GM23248 (cell line): ENCODE measurements at regions not wholly inside any gene's neighbourhood (a gene's known extent, or its start where the extent isn't known, plus 50 kb on each side); places are given as distances from the start of the nearest gene placed in this dataset.

ENCODE experiments used
- DNase-seq: peaks from one replicate; pipeline ENCODE4 v3.0.0-alpha.2; 2015
- H2AFZ ChIP-seq: fragments of 200-600 bp; sonication (generic); 2 replicates; pipeline ENCODE4 v1.6.1; 2016; ENCODE audit warnings: antibody characterized with exemption
- H3F3A ChIP-seq: fragments of 200-600 bp; sonication (generic); 2 replicates; pipeline ENCODE4 v1.6.1; 2016; ENCODE audit warnings: mild to moderate bottlenecking, antibody characterized with exemption, mixed run types; ENCODE audit not compliant: insufficient read depth
- H3K27ac ChIP-seq: fragments of 200-600 bp; sonication (generic); 2 replicates; pipeline ENCODE4 v1.5.1; 2016; ENCODE audit warnings: mild to moderate bottlenecking
- H3K27me3 ChIP-seq: fragments of 200-600 bp; sonication (generic); replicated peaks from 2 replicates; pipeline ENCODE4 v1.6.1; 2016; ENCODE audit warnings: mild to moderate bottlenecking; ENCODE audit not compliant: insufficient read depth
- H3K36me3 ChIP-seq: fragments of 200-600 bp; sonication (generic); 2 replicates; pipeline ENCODE4 v1.6.1; 2016; ENCODE audit warnings: low read depth, mild to moderate bottlenecking
- H3K4me1 ChIP-seq: fragments of 200-600 bp; sonication (generic); 2 replicates; pipeline ENCODE4 v1.6.1; 2016; ENCODE audit warnings: mild to moderate bottlenecking; ENCODE audit not compliant: insufficient read depth
- H3K4me2 ChIP-seq: fragments of 200-600 bp; sonication (generic); one replicate; pipeline ENCODE4 v1.6.1; 2016; ENCODE audit warnings: mild to moderate bottlenecking; ENCODE audit not compliant: unreplicated experiment
- H3K4me3 ChIP-seq: fragments of 200-600 bp; sonication (generic); 2 replicates; pipeline ENCODE4 v1.5.1; 2016; ENCODE audit warnings: mild to moderate bottlenecking
- H3K79me2 ChIP-seq: fragments of 200-600 bp; sonication (generic); 2 replicates; pipeline ENCODE4 v1.6.1; 2016; ENCODE audit warnings: mild to moderate bottlenecking; ENCODE audit not compliant: insufficient read depth
- H3K9ac ChIP-seq: fragments of 200-600 bp; sonication (generic); 2 replicates; pipeline ENCODE4 v1.6.1; 2016; ENCODE audit warnings: mild to moderate bottlenecking
- H3K9me2 ChIP-seq: fragments of 200-600 bp; sonication (generic); 2 replicates; pipeline ENCODE4 v1.6.1; 2016; ENCODE audit warnings: mixed run types, mild to moderate bottlenecking, moderate library complexity; ENCODE audit not compliant: insufficient read depth
- H3K9me3 ChIP-seq: fragments of 200-600 bp; sonication (generic); one replicate; pipeline ENCODE4 v1.6.1; 2017; ENCODE audit warnings: low read depth
- H4K20me1 ChIP-seq: fragments of 200-600 bp; sonication (generic); 2 replicates; pipeline ENCODE4 v1.6.0; 2016; ENCODE audit not compliant: insufficient read depth
- EZH2 ChIP-seq: fragments of 200-600 bp; sonication (generic); IDR thresholded peaks from 2 replicates; pipeline ENCODE4 v1.6.1; 2018; ENCODE audit warnings: antibody characterized with exemption, mild to moderate bottlenecking; ENCODE audit not compliant: insufficient read depth, poor library complexity, severe bottlenecking
- EZH2phosphoT487 ChIP-seq: fragments of 200-600 bp; sonication (generic); IDR thresholded peaks from 2 replicates; pipeline ENCODE4 v1.6.1; 2018; ENCODE audit warnings: antibody characterized with exemption, moderate library complexity, mild to moderate bottlenecking, low read depth; ENCODE audit not compliant: insufficient read depth
- WGBS, 2 experiments: methylation state at CpG; one replicate each; pipeline ENCODE4 v1.1.6; 2015 to 2017; ENCODE audit warnings: low lambda C conversion rate in 2 of 2, low coverage in 1 of 2; ENCODE audit errors: missing lambda C conversion rate in 2 of 2; 5-methylcytosine and 5-hydroxymethylcytosine counted together
- in situ Hi-C: fragments of 300-500 bp; cut with MboI; formaldehyde crosslinking; loops from 2 replicates; pipeline ENCODE4 v1.15.0; 2020

DNA sequence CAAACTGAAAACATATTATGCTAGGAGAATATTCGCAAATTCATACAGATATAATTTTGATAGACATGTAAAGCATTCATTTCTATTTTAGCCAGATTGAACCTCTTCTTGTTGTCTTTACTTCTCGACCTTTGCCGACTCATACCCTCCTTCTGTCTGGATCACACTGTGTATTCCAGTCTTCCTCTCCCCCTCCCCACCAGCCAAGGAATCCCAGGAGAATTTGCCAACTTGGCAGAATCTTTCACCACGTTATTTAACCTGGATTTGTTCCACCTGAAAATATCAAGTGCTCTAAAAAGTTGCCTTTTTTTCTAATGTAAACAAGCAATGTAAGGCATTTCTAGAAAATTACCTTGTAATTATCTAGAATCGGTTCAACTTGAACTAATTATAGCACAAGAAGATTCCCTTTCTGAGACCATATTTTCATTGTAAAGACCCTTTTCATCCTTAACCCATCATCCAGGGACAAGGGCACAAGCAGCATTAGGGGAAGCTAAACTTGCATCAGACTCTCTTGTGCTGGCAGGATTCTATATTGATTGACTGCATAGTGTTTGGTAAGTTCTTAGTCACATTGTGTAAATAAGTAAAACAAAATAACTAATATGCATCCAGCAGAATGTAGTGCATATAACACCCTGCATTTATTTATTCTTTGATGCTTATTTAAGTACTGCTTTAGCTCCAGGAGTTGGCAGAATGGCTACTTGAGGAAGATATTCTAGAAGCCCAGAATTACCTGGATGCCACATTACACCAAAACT, 1328.7 kb upstream of the NXPH2 start:
- Histone ChIP-seq H3F3A (no peaks in the 10 kb centered on the region), H3K4me3 (no peak overlapping the region), H3K4me2 (no peak overlapping the region), H3K27me3 (no peaks in the 10 kb centered on the region), H4K20me1 (no peaks in the 10 kb centered on the region), H3K9ac (no peak overlapping the region), H3K4me1 (no peaks in the 10 kb centered on the region), H3K36me3 (no peaks in the 10 kb centered on the region), H3K79me2 (no peaks in the 10 kb centered on the region), H3K9me2 (no peaks in the 10 kb centered on the region), H2AFZ (no peak overlapping the region), H3K27ac (no peak overlapping the region), H3K9me3 (no peaks in the 10 kb centered on the region)
- DNase-seq = no peak
- 39 to 48% methylated on average over 5 of the region's 5 CpGs for WGBS, 2 experiments
- no peak for TF ChIP-seq EZH2phosphoT487
- no peak for TF ChIP-seq EZH2
- in situ Hi-C loops = no loop called here

GRCh38 chr2:140091926-140092325, 1311.7 kb upstream of the NXPH2 start:
- Histone ChIP-seq H3K9ac (no peak overlapping the region), H3F3A (no peaks in the 10 kb centered on the region), H3K27ac (no peak overlapping the region), H2AFZ (no peak overlapping the region), H3K79me2 (no peaks in the 10 kb centered on the region), H4K20me1 (no peaks in the 10 kb centered on the region), H3K4me2 (no peak overlapping the region), H3K36me3 (no peaks in the 10 kb centered on the region), H3K9me3 (no peaks in the 10 kb centered on the region), H3K9me2 (no peaks in the 10 kb centered on the region), H3K4me3 (no peak overlapping the region), H3K4me1 (no peaks in the 10 kb centered on the region), H3K27me3 (no peaks in the 10 kb centered on the region)
- in situ Hi-C loops = no loop called here
- DNase-seq = no peak
- 49 to 67% methylated on average over 1 of the region's 1 CpG for WGBS, 2 experiments
- no peak for TF ChIP-seq EZH2

GRCh38 chr2:140086964-140087363, 1306.8 kb upstream of the NXPH2 start:
- Histone ChIP-seq H3K79me2 (no peaks in the 10 kb centered on the region), H3K27ac (no peak overlapping the region), H4K20me1 (no peaks in the 10 kb centered on the region), H3K9me3 (no peaks in the 10 kb centered on the region), H3K27me3 (no peaks in the 10 kb centered on the region), H3K4me1 (no peaks in the 10 kb centered on the region), H3K36me3 (no peaks in the 10 kb centered on the region), H3F3A (no peaks in the 10 kb centered on the region), H3K9ac (no peak overlapping the region), H3K9me2 (no peaks in the 10 kb centered on the region), H2AFZ (no peak overlapping the region), H3K4me2 (no peak overlapping the region), H3K4me3 (no peak overlapping the region)
- in situ Hi-C loops = no loop called here
- WGBS, 2 experiments = 24 to 27% methylated on average over 1 of the region's 1 CpG
- TF ChIP-seq EZH2phosphoT487 (no peak), EZH2 (no peak)
- DNase-seq = no peak

- Histone ChIP-seq H3K4me1 (no peaks in the 10 kb centered on the region), H3K27ac (no peak overlapping the region), H3F3A (no peaks in the 10 kb centered on the region), H2AFZ (no peak overlapping the region), H3K4me3 (no peak overlapping the region), H3K27me3 (no peaks in the 10 kb centered on the region), H3K79me2 (no peaks in the 10 kb centered on the region), H3K9me2 (no peaks in the 10 kb centered on the region), H3K9me3 (no peaks in the 10 kb centered on the region), H3K4me2 (no peak overlapping the region), H3K36me3 (no peaks in the 10 kb centered on the region), H3K9ac (no peak overlapping the region), H4K20me1 (no peaks in the 10 kb centered on the region)
- no peak for TF ChIP-seq EZH2
- TF ChIP-seq EZH2phosphoT487 = no peak
- in situ Hi-C loops = no loop called here
- peak; percentile 1 for DNase-seq
Observed at GRCh38 chr2:140085674-140086073, 1305.5 kb upstream of the NXPH2 start.

GRCh38 chr2:140079038-140079437, 1298.8 kb upstream of the NXPH2 start:
- Histone ChIP-seq H4K20me1 (no peaks in the 10 kb centered on the region), H3F3A (no peaks in the 10 kb centered on the region), H3K27me3 (no peaks in the 10 kb centered on the region), H3K36me3 (no peaks in the 10 kb centered on the region), H2AFZ (no peak overlapping the region), H3K79me2 (no peaks in the 10 kb centered on the region), H3K4me3 (no peak overlapping the region), H3K4me2 (no peak overlapping the region), H3K9me2 (no peaks in the 10 kb centered on the region), H3K9ac (no peak overlapping the region), H3K4me1 (no peaks in the 10 kb centered on the region), H3K27ac (no peak overlapping the region), H3K9me3 (no peaks in the 10 kb centered on the region)
- in situ Hi-C loops = no loop called here
- no peak for DNase-seq
- TF ChIP-seq EZH2 = no peak
- no peak for TF ChIP-seq EZH2phosphoT487
